HEK293 (cell line): ENCODE measurements at regions not wholly inside any gene's neighbourhood (a gene's known extent, or its start where the extent isn't known, plus 50 kb on each side); places are given as distances from the start of the nearest gene placed in this dataset.

Source experiments
- CTCF ChIA-PET: fragments of 350-600 bp; formaldehyde crosslinking; extraction: SDS; loops from one replicate; lab custom pipeline; 2021; ENCODE audit warnings: antibody characterized with exemption; lab: Yijun Ruan, JAX
- POLR2A ChIA-PET: fragments of 300-600 bp; formaldehyde crosslinking; extraction: SDS; loops from one replicate; lab custom pipeline; 2020; ENCODE audit warnings: antibody characterized with exemption, inconsistent platforms; lab: Yijun Ruan, JAX
- H3K27ac ChIP-seq: fragments of 200-500 bp; sonication (Bioruptor generic); 2 replicates; pipeline ENCODE4 v1.5.1; 2014; ENCODE audit warnings: low read depth, low read length, control low read depth, inconsistent platforms; ENCODE audit errors: extremely low read depth
- H3K36me3 ChIP-seq, 2 experiments: fragments of 200-500 bp in 1 of 2; sonication (Bioruptor generic) in 1 of 2; 1 replicate in 1 of 2; 2 replicates in 1 of 2; pipeline ENCODE4 v1.5.1; 2014 to 2017; ENCODE audit warnings: inconsistent platforms in 2 of 2, low read length in 2 of 2; ENCODE audit not compliant: control insufficient read depth in 2 of 2, insufficient read depth in 1 of 2
- H3K4me1 ChIP-seq: fragments of 200-500 bp; sonication (Bioruptor generic); 2 replicates; pipeline ENCODE4 v1.5.1; 2014; ENCODE audit warnings: mild to moderate bottlenecking, low read length, inconsistent platforms; ENCODE audit not compliant: control insufficient read depth, insufficient read depth
- H3K4me3 ChIP-seq: 2 replicates; pipeline ENCODE4 v1.5.1; 2011; ENCODE audit warnings: low read depth, mild to moderate bottlenecking, control low read depth, low read length, moderate library complexity
- H3K9me3 ChIP-seq: fragments of 200-500 bp; sonication (Bioruptor generic); 2 replicates; pipeline ENCODE4 v1.5.1; 2014; ENCODE audit warnings: low read depth, low read length, inconsistent platforms; ENCODE audit not compliant: control insufficient read depth, insufficient read depth
- BCL11A ChIP-seq: fragments of 450-650 bp; formaldehyde crosslinking; IDR thresholded peaks from 2 replicates; pipeline ENCODE4 v1.5.1; 2016; ENCODE audit warnings: low read depth, missing biosample characterization, missing genetic modification characterization
- KLF7 ChIP-seq: fragments of 450-650 bp; formaldehyde crosslinking; IDR thresholded peaks from 2 replicates; pipeline ENCODE4 v1.5.1; 2016; ENCODE audit warnings: missing biosample characterization, missing genetic modification characterization, borderline replicate concordance
- MYNN ChIP-seq: fragments of 450-650 bp; formaldehyde crosslinking; IDR thresholded peaks from 2 replicates; pipeline ENCODE4 v1.5.1; 2016; ENCODE audit warnings: missing biosample characterization, missing genetic modification characterization, borderline replicate concordance
- RBAK ChIP-seq: fragments of 450-650 bp; formaldehyde crosslinking; IDR thresholded peaks from 2 replicates; pipeline ENCODE4 v1.5.1; 2016; ENCODE audit warnings: missing biosample characterization, missing genetic modification characterization
- YY1 ChIP-seq: fragments of 450-650 bp; formaldehyde crosslinking; IDR thresholded peaks from 2 replicates; pipeline ENCODE4 v1.5.1; 2018; ENCODE audit warnings: missing biosample characterization, missing genetic modification characterization
- ZBTB21 ChIP-seq: fragments of 450-650 bp; formaldehyde crosslinking; IDR thresholded peaks from 2 replicates; pipeline ENCODE4 v1.5.1; 2017; ENCODE audit warnings: missing biosample characterization, missing genetic modification characterization
- ZIC2 ChIP-seq: fragments of 450-650 bp; formaldehyde crosslinking; IDR thresholded peaks from 2 replicates; pipeline ENCODE4 v1.5.1; 2016; ENCODE audit warnings: missing biosample characterization, missing genetic modification characterization
- ZNF10 ChIP-seq: fragments of 450-650 bp; formaldehyde crosslinking; IDR thresholded peaks from 2 replicates; pipeline ENCODE4 v1.5.1; 2017; ENCODE audit warnings: missing biosample characterization, missing genetic modification characterization
- ZNF114 ChIP-seq: fragments of 450-650 bp; formaldehyde crosslinking; IDR thresholded peaks from 2 replicates; pipeline ENCODE4 v1.5.0; 2017; ENCODE audit warnings: missing biosample characterization, missing genetic modification characterization
- ZNF211 ChIP-seq: fragments of 450-650 bp; formaldehyde crosslinking; IDR thresholded peaks from 2 replicates; pipeline ENCODE4 v1.5.1; 2016; ENCODE audit warnings: low read depth, missing biosample characterization, missing genetic modification characterization
- ZNF214 ChIP-seq: fragments of 450-650 bp; formaldehyde crosslinking; IDR thresholded peaks from 2 replicates; pipeline ENCODE4 v1.5.1; 2017; ENCODE audit warnings: missing biosample characterization, mild to moderate bottlenecking, missing genetic modification characterization, borderline replicate concordance
- ZNF292 ChIP-seq: fragments of 450-650 bp; formaldehyde crosslinking; IDR thresholded peaks from 2 replicates; pipeline ENCODE4 v1.5.1; 2016; ENCODE audit warnings: low read depth, missing biosample characterization, missing genetic modification characterization, borderline replicate concordance
- ZNF311 ChIP-seq: fragments of 450-650 bp; formaldehyde crosslinking; IDR thresholded peaks from 2 replicates; pipeline ENCODE4 v1.5.1; 2017; ENCODE audit warnings: missing biosample characterization, missing genetic modification characterization, borderline replicate concordance
- ZNF354C ChIP-seq: fragments of 450-650 bp; formaldehyde crosslinking; IDR thresholded peaks from 2 replicates; pipeline ENCODE4 v1.5.1; 2016; ENCODE audit warnings: missing biosample characterization, missing genetic modification characterization, low read depth, borderline replicate concordance
- ZNF394 ChIP-seq: fragments of 450-650 bp; formaldehyde crosslinking; IDR thresholded peaks from 2 replicates; pipeline ENCODE4 v1.5.1; 2016; ENCODE audit warnings: missing biosample characterization, missing genetic modification characterization, mild to moderate bottlenecking, moderate library complexity, borderline replicate concordance
- ZNF510 ChIP-seq: fragments of 450-650 bp; formaldehyde crosslinking; IDR thresholded peaks from 2 replicates; pipeline ENCODE4 v1.5.1; 2018; ENCODE audit warnings: mild to moderate bottlenecking, missing genetic modification characterization, missing biosample characterization; ENCODE audit not compliant: insufficient replicate concordance
- ZNF621 ChIP-seq: fragments of 450-650 bp; formaldehyde crosslinking; IDR thresholded peaks from 2 replicates; pipeline ENCODE4 v1.5.1; 2017; ENCODE audit warnings: missing biosample characterization, missing genetic modification characterization
- ZNF629 ChIP-seq: fragments of 450-650 bp; formaldehyde crosslinking; IDR thresholded peaks from 2 replicates; pipeline ENCODE4 v1.5.1; 2017; ENCODE audit warnings: missing biosample characterization, missing genetic modification characterization
- ZNF664 ChIP-seq: fragments of 450-650 bp; formaldehyde crosslinking; IDR thresholded peaks from 2 replicates; pipeline ENCODE4 v1.5.1; 2016; ENCODE audit warnings: missing biosample characterization, missing genetic modification characterization
- TF ChIP-seq, protein P1 (sequence below): fragments of 450-650 bp; formaldehyde crosslinking; IDR thresholded peaks from 2 replicates; pipeline ENCODE4 v1.5.1; 2016; ENCODE audit warnings: missing biosample characterization, missing genetic modification characterization, borderline replicate concordance
- TF ChIP-seq, protein P2 (sequence below): fragments of 450-650 bp; formaldehyde crosslinking; IDR thresholded peaks from 2 replicates; pipeline ENCODE4 v1.5.1; 2016; ENCODE audit warnings: missing biosample characterization, missing genetic modification characterization
- TF ChIP-seq, protein P3 (sequence below): fragments of 450-650 bp; formaldehyde crosslinking; optimal IDR thresholded peaks from 2 replicates; pipeline ENCODE3; 2016; ENCODE audit warnings: missing biosample characterization, mild to moderate bottlenecking, missing genetic modification characterization

DNA sequence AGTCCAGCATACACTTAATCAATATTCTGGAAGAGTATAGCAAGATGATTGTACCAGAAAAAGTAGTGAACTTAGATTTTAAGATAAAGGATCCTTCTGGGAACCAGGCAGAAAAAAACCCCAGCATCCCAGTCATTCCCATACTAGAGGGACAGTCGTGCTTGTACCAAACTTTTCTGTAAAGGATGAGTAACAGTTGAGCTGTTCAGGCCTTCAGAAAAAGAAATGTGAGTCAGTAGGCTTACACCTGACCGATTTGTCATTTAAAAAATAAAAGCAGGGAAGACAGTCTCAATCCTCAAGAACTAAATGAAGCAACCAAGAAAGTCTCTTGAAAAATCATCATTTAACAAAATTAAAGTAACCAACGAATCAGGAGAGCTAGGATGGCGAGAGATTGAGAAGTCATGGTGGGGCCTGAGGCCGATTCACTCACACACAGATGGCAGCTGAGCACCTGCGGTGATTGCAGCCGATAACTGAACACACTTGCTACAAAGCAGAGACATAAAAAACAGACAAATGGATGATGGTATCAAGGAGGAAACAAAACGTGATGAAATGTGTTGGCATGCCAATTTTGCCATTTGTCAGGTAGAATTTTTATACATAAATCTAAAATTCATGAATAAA, 170.0 kb upstream of the ALKAL2 start:
- no peak overlapping the region for H3K4me3 ChIP-seq
- TF ChIP-seq ZNF311 (tag by site-specific recombination), result no peak
- TF ChIP-seq ZNF214 (tag by site-specific recombination), result no peak
- no peak for TF ChIP-seq ZBTB21 (tag by site-specific recombination)
- no peak for TF ChIP-seq ZNF629 (tag by site-specific recombination)
- no peak for TF ChIP-seq ZIC2
- TF ChIP-seq ZNF354C (tag by site-specific recombination), result no peak
- TF ChIP-seq, all 188 proteins: peak for 0
- POLR2A ChIA-PET, result no interaction called here
- H3K4me1 ChIP-seq, result no peaks in the 10 kb centered on the region
- no peak overlapping the region for H3K27ac ChIP-seq
- no peaks in the 10 kb centered on the region for H3K36me3 ChIP-seq
- CTCF ChIA-PET, result interaction anchor here (0.8 kb wide), 1 partner anchor 12 kb away, joined by 3 read pairs; no protein-coding TSS in a partner anchor
- no peaks in the 10 kb centered on the region for H3K9me3 ChIP-seq

DNA sequence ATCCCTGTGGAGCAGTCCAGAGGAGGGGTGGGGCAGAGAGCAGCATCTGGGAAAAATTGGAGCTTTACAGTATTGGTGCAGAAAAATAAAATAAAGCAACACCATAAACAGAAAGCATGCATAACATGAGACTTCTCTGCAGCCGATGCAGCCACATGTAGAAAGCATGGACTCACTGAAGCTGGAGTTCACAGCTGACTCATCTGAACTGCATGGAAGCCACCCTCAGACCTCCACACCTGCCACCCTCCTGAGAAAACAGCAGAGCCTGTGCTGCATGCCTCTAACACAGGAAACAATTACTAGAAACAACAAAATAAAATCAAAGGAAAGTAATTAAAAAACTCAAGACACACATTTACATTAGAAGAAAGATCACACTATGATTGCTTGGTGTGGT, 169.4 kb upstream of the ALKAL2 start:
- H3K27ac ChIP-seq, result no peak overlapping the region
- ChIA-PET CTCF (interaction anchor here (0.8 kb wide), 1 partner anchor 13 kb away, joined by 3 read pairs; no protein-coding TSS in a partner anchor), POLR2A (no interaction called here)
- no peaks in the 10 kb centered on the region for H3K4me1 ChIP-seq
- H3K4me3 ChIP-seq, result no peak overlapping the region
- TF ChIP-seq, protein P1, sequence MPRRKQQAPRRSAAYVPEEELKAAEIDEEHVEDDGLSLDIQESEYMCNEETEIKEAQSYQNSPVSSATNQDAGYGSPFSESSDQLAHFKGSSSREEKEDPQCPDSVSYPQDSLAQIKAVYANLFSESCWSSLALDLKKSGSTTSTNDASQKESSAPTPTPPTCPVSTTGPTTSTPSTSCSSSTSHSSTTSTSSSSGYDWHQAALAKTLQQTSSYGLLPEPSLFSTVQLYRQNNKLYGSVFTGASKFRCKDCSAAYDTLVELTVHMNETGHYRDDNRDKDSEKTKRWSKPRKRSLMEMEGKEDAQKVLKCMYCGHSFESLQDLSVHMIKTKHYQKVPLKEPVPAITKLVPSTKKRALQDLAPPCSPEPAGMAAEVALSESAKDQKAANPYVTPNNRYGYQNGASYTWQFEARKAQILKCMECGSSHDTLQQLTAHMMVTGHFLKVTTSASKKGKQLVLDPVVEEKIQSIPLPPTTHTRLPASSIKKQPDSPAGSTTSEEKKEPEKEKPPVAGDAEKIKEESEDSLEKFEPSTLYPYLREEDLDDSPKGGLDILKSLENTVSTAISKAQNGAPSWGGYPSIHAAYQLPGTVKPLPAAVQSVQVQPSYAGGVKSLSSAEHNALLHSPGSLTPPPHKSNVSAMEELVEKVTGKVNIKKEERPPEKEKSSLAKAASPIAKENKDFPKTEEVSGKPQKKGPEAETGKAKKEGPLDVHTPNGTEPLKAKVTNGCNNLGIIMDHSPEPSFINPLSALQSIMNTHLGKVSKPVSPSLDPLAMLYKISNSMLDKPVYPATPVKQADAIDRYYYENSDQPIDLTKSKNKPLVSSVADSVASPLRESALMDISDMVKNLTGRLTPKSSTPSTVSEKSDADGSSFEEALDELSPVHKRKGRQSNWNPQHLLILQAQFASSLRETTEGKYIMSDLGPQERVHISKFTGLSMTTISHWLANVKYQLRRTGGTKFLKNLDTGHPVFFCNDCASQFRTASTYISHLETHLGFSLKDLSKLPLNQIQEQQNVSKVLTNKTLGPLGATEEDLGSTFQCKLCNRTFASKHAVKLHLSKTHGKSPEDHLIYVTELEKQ, result no peak
- no peak for TF ChIP-seq ZNF292 (tag by site-specific recombination)
- TF ChIP-seq MYNN (tag by site-specific recombination), result no peak
- no peak for TF ChIP-seq RBAK
- TF ChIP-seq ZNF510 (tag by site-specific recombination), result no peak
- no peak for TF ChIP-seq BCL11A (tag by site-specific recombination)
- no peak for TF ChIP-seq YY1 (tag by site-specific recombination)
- no peaks in the 10 kb centered on the region for H3K36me3 ChIP-seq
- no peaks in the 10 kb centered on the region for H3K9me3 ChIP-seq

DNA sequence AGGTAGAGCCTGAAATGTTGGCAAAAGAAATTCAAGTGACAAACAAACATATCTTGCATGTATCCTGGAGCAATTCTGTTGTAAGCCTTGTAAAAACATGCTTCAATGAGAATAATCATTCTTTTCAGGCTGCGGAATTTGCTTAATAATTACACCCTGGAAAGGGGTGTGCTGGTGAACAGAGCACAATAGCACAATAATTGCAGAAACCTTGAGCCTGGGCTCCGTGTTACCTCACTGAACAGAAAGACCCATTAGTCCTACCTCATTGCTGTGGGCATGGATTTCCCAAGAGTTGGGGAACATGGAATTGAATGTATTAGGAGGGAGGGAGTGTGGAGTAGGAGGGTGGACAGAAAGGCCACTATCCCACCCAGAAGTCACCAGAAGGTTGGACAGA, 168.0 kb upstream of the ALKAL2 start:
- CTCF ChIA-PET, result no interaction called here
- POLR2A ChIA-PET, result no interaction called here
- Histone ChIP-seq H3K4me3 (no peak overlapping the region), H3K27ac (no peak overlapping the region), H3K9me3 (no peaks in the 10 kb centered on the region), H3K4me1 (no peaks in the 10 kb centered on the region), H3K36me3 (no peaks in the 10 kb centered on the region)
- TF ChIP-seq ZNF394 (tag by site-specific recombination) (no peak), ZNF114 (tag by site-specific recombination) (no peak), ZNF621 (no peak), ZNF664 (tag by site-specific recombination) (no peak), ZNF211 (tag by site-specific recombination) (no peak), ZNF10 (tag by site-specific recombination) (no peak), KLF7 (tag by site-specific recombination) (no peak)
- TF ChIP-seq, protein P2, sequence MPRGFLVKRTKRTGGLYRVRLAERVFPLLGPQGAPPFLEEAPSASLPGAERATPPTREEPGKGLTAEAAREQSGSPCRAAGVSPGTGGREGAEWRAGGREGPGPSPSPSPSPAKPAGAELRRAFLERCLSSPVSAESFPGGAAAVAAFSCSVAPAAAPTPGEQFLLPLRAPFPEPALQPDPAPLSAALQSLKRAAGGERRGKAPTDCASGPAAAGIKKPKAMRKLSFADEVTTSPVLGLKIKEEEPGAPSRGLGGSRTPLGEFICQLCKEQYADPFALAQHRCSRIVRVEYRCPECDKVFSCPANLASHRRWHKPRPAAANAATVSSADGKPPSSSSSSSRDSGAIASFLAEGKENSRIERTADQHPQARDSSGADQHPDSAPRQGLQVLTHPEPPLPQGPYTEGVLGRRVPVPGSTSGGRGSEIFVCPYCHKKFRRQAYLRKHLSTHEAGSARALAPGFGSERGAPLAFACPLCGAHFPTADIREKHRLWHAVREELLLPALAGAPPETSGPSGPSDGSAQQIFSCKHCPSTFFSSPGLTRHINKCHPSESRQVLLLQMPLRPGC (tag by site-specific recombination), result no peak
- TF ChIP-seq, protein P3, sequence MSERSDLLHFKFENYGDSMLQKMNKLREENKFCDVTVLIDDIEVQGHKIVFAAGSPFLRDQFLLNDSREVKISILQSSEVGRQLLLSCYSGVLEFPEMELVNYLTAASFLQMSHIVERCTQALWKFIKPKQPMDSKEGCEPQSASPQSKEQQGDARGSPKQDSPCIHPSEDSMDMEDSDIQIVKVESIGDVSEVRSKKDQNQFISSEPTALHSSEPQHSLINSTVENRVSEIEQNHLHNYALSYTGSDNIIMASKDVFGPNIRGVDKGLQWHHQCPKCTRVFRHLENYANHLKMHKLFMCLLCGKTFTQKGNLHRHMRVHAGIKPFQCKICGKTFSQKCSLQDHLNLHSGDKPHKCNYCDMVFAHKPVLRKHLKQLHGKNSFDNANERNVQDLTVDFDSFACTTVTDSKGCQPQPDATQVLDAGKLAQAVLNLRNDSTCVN (tag by site-specific recombination), result no peak
